Liver (tissue), 3 donors: ENCODE measurements at regions not wholly inside any gene's neighbourhood (a gene's known extent, or its start where the extent isn't known, plus 50 kb on each side); places are given as distances from the start of the nearest gene placed in this dataset.

Source experiments
- CTCF ChIP-seq: fragments of 150-350 bp; IDR thresholded peaks from 2 replicates; pipeline ENCODE4 v1.5.1; 2017; ENCODE audit warnings: improper control_type of control experiment, low read depth, low read length; ENCODE audit not compliant: missing input control
- HNF4G ChIP-seq: IDR thresholded peaks from 2 replicates; pipeline ENCODE4 v1.6.1; 2016; ENCODE audit warnings: antibody characterized with exemption
- MAX ChIP-seq: IDR thresholded peaks from 2 replicates; pipeline ENCODE4 v1.6.1; 2016; ENCODE audit warnings: antibody characterized with exemption
- RAD21 ChIP-seq, 2 donors: IDR thresholded peaks; 2 replicates each; pipeline ENCODE4 v1.6.1; 2016; ENCODE audit warnings: antibody characterized with exemption in 2 of 2, mild to moderate bottlenecking in 2 of 2
- TAF1 ChIP-seq: conservative IDR thresholded peaks from 2 replicates; pipeline ENCODE4 v1.6.1; 2016; ENCODE audit warnings: antibody characterized with exemption, mild to moderate bottlenecking
- ZBTB33 ChIP-seq: IDR thresholded peaks from 2 replicates; pipeline ENCODE4 v1.6.1; 2016; ENCODE audit warnings: antibody characterized with exemption
- donor health status: healthy.
- donor health status: healthy.

DNA sequence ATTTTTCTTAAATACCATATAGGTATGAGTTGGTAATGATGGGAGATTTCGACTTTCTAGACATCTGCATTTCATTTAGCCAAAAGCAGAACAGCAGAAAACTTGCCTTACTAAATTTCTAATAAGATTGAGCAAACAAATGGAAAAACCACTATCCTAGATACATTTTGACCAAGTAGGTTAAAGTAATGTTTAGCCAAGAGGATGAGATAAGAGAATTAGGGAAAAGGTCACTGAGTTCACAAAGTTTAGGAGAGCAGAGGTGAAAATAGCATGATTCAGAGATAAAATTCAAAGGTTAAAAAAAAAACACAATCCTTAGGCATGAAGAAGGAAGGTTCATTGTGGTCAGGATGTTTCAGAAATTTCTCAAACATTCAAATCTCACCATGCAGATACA is 450.3 kb downstream of the CD83 start:
- no peak for TF ChIP-seq CTCF
- TF ChIP-seq ZBTB33, result no peak
- TF ChIP-seq TAF1, result no peak
- no peak for TF ChIP-seq HNF4G
- TF ChIP-seq MAX, result no peak
- peak; percentile 54 to 60 for TF ChIP-seq RAD21 (IDR thresholded peaks at IDR 0.05)
